Hippocampal formation (tissue), 2 donors: ENCODE measurements at regions not wholly inside any gene's neighbourhood (a gene's known extent, or its start where the extent isn't known, plus 50 kb on each side); places are given as distances from the start of the nearest gene placed in this dataset.
"Not testable (repeated sequence)": the region's sequence is repeated elsewhere in the genome, so short reads cannot be mapped to it uniquely, and the experiment has no call there.

Experiments used
- DNase-seq, 2 donors: peaks; one replicate each; lab custom pipeline; 2025; lab: John Stamatoyannopoulos, UW

DNA sequence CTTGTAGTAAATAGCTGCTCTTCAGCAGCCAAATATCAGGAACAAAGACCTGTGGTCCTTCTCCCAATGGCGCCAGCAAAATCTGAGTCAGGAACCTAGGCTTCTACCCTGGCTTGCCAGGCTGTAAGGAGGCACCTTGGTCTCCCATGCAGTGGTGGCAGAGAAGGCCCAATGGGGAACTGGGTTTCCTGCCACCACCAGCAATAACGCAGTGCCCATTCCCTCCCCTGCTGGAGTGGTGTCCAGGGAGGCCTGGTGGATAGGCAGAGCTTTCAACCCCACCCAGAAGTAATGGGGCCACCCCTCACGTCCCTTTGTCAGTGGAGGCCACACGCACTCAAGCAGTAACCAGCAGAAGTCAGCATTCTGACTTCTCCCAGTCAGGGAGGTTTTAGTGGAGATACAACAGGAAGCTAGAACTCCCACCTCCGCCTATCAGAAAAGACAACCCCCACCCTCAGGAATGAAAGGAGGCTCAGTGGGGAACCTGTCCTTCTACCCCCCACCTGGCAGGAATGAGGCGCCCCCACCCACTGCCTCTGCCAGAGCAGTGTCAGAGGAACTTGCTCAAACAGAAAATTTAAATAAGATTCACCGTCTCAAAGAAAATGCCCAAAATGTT lies 132.4 kb downstream of the COPS8 start:
- DNase-seq: no peak

- DNase-seq: no peak
These were observed 133.1 kb downstream of the COPS8 start for GRCh38 chr2:237218756-237219155.

DNA sequence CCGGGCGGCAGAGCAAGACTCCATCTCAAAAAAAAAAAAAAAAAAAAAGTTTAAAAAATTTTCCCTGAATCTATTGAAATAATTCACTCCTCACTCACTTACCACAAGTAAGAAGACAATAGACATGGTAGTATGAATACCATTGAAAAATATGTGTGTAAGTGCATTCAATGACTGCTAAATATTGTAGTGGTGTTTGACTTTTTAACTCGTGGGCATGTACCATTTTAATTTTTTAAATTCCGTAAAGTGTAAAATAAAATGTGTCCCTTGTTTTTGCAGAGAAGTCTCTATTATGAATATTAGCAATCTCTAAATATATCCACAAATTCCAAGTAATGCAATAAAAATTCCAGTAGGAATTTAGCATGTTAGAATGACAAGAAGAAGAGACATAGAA lies 134.1 kb downstream of the COPS8 start:
- DNase-seq: no peak

DNA sequence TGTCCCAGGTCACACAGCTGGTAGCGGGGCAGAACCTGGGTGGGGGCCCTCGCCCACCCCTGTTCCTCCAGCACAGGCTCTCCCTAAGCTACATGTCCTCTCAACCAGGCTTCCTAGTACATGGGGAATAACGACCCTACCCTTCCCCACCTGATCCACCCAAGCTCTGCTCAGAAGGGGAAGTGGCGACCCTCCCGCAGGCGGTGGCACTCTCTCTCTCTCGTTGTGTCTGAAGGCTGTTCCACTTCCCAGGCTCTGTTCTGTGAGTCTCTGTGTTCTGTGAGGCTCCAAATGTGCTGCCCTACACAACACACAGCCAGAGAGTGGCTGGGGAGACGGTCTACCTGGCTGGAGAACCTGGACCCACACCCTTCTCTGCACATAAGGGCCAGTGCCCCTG lies 135.8 kb downstream of the COPS8 start:
- no peak for DNase-seq

DNA sequence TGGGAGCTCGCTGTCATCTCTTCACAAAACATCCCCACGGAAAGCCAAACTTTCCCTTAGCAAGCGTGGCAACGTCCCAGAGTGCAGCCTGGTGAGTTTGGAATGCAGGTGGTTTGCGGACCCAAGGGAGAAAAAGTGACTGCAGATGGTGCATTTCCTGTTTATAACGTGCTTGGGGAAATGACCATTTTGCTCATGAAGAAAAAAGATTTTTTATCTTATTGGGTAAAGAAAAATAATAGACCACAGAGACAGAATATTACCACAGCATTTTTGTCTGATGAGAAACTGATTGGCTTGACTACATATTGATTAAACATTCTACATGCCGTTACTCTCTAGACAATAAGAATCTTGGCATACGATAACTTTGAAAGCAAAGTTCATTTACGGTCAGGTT lies 136.5 kb downstream of the COPS8 start:
- no peak for DNase-seq

DNA sequence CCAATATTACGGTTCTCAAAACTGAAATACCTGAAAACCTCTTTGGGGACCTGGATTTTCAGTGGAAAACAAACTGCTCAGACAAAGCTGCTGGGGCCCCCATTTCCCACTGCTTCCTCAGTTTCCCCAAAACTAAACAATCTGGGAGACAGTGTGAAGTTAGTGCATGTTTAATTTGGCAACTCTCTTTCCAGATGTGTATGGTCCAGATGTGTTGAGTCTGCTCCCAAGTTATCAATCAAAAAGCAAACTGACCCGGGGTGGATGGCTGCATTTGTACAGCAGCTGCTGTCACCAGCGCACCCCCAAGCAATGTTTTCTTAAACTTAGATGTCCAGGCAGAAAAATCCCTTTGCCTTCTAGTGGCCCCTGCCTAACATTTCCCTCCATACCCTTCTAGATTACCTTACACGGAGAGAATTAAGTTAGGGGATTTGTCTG lies 136.9 kb downstream of the COPS8 start:
- DNase-seq: no peak

GRCh38 chr2:237223201-237223861 lies 137.6 kb downstream of the COPS8 start:
- DNase-seq: no peak

- DNase-seq: no peak
These were observed 141.5 kb downstream of the COPS8 start for GRCh38 chr2:237227190-237227589.

- no peak for DNase-seq
These were observed 142.0 kb downstream of the COPS8 start for GRCh38 chr2:237227592-237228280.

GRCh38 chr2:237228281-237228625 lies 142.6 kb downstream of the COPS8 start:
- no peak for DNase-seq

DNA sequence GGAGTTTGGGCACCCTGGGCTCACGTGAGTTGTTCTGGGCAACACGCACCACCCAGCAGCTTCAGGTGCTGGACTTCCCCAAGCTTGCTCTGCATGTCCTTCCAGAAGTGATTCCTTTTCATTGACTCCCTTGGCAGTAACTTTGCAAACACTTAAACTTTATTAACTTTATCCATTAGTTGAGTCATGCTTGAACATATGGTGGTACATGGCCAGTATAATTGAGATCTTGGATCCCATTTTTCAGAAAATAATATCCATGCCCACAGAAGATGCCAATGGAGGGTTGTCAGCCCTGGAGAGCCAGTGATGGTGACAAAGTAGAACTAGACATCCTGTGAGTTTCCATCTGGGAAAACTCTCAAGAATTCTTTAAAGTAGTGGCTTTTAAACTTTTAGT lies 144.2 kb downstream of the COPS8 start:
- DNase-seq: no peak

- DNase-seq: no peak
These were observed 144.7 kb downstream of the COPS8 start for GRCh38 chr2:237230355-237230754.

DNA sequence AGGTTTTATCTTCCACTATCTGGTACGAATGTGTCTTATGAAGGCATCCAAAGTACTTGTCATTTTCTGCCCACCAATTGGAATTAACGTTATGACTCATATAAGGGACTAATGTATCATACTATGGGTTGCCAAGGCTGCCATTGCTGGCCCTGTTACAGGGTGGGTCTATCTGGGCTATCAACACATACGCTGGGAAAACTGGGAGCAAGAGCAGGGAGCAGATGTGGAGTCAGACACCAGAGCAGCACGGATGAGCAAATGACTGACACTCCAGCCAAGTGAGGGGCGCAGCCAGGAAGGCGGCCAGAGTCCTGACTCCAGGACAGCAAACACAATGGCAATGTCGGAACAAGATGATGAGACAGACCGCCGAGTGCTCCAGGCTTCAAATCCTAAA lies 145.9 kb downstream of the COPS8 start:
- DNase-seq: no peak

- DNase-seq: no peak
These were observed 146.5 kb downstream of the COPS8 start for GRCh38 chr2:237232166-237232565.

DNA sequence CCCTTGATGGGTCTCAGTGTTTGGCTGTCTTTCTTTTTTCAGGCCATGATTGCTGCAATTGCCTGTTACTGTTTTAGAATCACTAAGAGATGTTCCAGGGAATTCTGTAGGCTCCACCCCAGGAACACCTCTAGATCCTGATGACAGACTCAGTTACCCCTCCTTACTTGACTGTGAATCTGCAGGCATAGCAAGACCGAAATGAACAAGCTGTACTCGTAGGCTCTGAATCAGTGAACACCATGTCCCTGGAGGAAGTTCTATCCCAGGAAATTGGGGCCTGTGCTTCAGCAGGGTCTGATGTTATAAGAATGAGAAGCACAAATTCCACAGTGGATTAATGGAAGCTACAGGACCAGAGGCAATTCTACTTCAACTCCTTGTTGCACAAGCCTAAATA lies 148.6 kb downstream of the COPS8 start:
- no peak for DNase-seq

- DNase-seq: no peak
These were observed 149.8 kb downstream of the COPS8 start for GRCh38 chr2:237235383-237236095.

DNA sequence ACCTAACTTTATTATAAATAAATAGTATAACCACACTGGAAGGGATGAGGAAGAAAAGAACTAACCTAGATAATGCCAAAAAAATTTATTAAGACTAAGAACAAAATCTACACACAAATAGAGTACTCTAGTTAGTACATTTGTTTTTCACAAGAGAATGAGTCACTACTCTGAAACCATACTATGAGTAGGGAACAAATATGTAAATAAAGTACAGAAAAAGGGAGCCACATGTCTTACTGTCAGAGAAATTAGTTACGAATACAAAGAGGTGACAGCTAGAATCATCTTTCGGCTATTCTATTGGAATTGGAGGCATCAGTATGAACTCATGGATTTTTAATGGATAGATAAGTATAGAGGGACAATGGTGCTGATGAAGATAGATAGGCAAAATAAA lies 150.5 kb downstream of the COPS8 start:
- DNase-seq: no peak

- DNase-seq: no peak
These were observed 152.6 kb downstream of the COPS8 start for GRCh38 chr2:237238249-237238648.

GRCh38 chr2:237240252-237240651 lies 154.6 kb downstream of the COPS8 start:
- DNase-seq: no peak

DNA sequence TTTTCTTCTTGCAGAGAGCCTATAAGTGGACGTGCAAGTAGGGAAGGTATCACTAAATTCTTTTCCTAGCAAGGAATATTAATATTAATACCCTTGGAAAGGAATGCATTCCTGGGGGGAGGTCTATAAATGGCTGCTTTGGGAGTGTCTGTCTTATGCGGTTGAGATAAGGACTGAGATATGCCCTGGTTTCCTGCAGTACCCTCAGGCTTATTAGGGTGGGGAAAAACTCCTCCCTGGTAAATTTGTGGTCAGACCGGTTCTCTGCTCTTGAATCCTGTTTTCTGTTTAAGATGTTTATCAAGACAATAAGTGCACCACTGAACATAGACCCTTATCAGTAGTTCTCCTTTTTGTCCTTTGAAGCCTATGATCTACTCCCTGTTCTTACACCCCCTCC lies 155.2 kb downstream of the COPS8 start:
- DNase-seq: not testable (repeated sequence)

DNA sequence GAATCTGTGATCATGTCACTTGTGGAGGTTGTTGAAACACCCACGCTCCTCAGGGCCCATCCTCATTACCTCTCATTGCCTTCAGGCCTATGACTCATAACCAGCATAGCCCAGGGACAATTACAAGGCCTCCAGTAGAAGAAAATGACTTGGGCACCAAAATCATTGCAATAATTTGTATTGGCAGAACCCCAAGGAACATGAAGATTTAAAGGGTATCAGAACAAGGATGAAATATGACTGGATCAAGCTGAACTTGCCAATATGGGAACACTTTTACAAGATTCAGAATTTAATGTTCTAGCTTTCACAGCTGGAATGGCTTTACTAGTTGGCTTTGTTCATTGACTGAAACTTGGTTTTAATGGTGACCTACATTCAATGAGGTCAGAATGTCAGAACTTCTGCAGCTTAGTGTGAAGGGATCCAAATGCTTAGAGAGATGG lies 156.4 kb downstream of the COPS8 start:
- no peak for DNase-seq

DNA sequence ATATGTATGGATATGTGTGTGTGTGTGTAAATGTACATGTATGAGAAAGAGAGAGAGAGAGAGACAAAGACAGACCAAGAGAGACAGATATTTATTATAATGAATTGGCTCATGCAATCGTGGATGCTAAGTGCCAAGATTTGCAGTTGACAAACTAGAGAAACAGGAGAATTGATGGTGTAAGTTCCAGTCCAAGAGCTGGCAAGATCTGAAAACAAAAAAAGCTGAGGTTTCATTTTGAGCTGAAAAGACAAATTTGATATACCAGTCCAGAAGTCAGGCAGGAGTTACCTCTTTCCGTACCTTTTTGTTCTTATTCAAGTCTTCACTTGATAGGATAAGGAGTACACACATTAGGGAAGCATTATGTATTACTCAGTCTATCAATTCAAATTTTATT lies 157.8 kb downstream of the COPS8 start:
- no peak for DNase-seq

- DNase-seq: no peak
These were observed 158.5 kb downstream of the COPS8 start for GRCh38 chr2:237244178-237244577.
